NCI-H1048 (cell line): ENCODE measurements at regions not wholly inside any gene's neighbourhood (a gene's known extent, or its start where the extent isn't known, plus 50 kb on each side); places are given as distances from the start of the nearest gene placed in this dataset.
"Not testable (repeated sequence)": the region's sequence is repeated elsewhere in the genome, so short reads cannot be mapped to it uniquely, and the experiment has no call there.

Experiments
- DNase-seq: peaks from one replicate; lab custom pipeline; 2025; lab: John Stamatoyannopoulos, UW

- DNase-seq, result no peak
Observed at GRCh38 chr4:92012899-92013867, 290.6 kb upstream of the GRID2 start.

- no peak for DNase-seq
Observed at GRCh38 chr4:92014067-92014466, 289.7 kb upstream of the GRID2 start.

DNA sequence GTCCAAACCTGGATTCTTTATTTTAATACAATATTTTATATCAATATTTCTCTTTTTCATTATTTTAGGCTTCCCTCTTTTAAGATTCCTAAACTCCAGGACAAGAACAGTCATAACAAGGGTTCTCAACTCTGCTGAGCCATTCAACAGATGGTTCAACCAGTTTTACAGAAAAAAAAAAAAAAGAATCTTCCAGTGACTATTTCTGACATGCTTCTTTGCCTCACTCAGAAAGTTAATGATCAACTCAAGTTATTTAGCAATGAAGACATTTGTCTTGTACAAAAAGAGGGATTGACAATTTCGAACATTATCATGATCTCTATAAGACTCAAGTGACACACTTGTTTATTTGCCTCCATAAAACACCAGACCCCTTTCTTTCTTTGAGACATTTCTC lies 282.6 kb upstream of the GRID2 start:
- no peak for DNase-seq

DNA sequence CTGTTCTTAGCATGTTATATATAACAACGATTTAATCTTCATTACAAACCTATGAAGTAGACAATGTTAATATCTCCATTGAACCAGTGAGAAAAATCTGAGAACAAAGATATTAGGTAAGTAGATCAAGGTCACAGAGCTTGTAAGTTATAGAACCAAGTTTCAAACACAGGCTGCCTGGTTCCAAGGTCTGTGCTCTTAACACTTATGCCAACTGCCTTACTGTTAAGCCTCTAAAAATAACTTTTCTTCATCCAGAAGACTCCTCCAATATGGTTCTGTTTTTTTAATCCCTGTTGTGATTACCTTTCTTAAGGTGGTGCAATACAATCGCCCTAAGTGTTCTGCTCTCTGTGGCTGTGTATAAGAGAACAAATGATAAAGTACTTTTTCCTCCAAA lies 282.0 kb upstream of the GRID2 start:
- DNase-seq, result no peak

DNA sequence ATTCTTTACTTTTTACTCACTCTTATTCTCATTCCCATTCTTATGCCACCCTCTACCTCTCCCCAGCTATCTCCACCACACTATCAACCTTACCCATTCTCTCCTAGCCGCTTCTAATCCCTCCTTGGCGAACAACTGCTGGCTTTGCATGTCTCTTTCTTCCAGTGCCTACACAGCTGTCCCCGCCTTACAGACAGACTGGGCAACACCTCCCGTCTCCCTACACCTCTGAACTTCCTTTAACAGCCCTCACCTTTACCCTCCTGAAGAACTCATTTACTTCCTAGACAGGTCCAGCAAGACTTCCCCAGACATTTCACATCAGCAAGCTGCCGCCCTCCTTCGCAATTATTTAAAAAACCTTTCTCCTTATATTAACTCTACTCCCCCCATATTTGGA lies 274.9 kb upstream of the GRID2 start:
- not testable (repeated sequence) for DNase-seq

GRCh38 chr4:92031825-92032224 lies 271.9 kb upstream of the GRID2 start:
- no peak for DNase-seq

DNA sequence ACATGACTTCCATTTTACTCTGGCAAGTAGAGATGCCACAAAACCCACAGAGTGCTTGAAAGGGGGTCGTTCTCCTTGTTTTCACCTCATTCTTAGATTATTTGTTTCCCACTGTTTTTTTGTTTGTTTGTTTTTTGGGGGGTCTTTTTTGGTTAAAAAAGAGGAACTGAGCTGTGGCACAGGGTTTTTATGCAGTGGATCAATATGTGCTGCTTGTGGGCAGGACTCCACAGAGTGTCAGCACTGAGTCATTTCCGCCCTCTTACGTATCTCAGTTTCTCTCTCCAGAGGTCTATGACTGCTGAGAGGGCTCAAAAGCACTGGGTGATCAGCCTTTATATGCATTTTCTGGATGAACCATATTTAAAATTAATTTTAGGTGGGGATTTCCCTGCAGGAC lies 268.1 kb upstream of the GRID2 start:
- DNase-seq, result no peak

GRCh38 chr4:92045718-92046117 lies 258.0 kb upstream of the GRID2 start:
- DNase-seq, result no peak

- DNase-seq, result no peak
Observed at GRCh38 chr4:92047209-92047875, 256.4 kb upstream of the GRID2 start.

- no peak for DNase-seq
Observed at GRCh38 chr4:92050875-92051274, 252.9 kb upstream of the GRID2 start.

DNA sequence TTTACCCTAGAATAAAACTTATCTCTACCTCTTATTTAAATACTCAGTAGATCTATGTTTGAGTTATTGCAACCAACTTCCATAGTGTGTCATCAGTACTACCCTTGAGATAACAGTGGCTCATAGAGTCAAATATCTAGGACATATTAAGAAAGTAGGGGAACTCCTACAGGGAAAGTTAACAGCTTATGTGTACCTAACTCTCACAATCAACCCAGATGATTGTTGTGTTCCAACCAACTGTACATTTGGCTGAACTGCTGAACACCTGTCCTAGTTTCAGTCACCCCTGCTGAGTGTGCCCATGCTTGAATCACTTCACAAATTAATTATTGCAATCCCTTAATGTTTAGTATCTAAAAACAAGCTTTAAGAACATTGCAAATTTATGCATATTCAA lies 244.2 kb upstream of the GRID2 start:
- no peak for DNase-seq

DNA sequence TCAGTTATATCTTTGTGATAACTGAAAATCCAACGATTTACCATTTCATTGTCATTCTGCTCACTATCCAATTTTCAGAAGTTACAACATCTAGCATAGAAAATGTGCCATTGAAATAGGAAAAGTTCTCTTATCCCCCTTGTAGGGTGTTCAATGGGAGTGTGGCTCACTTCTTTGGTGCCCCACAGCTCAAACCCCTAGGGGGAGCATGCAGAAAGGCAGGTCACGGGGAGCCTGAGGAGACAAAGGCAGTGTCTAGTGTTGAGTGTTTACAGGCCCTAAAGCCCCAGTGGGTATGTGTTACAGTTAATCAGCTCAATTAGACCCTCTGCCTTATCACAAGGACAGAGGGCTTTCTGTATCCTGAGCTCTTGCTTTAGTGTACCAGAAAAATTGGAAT lies 243.4 kb upstream of the GRID2 start:
- no peak for DNase-seq

- DNase-seq, result no peak
Observed at GRCh38 chr4:92064574-92064973, 239.2 kb upstream of the GRID2 start.

GRCh38 chr4:92066485-92066884 lies 237.3 kb upstream of the GRID2 start:
- no peak for DNase-seq

- no peak for DNase-seq
Observed at GRCh38 chr4:92071587-92071986, 232.2 kb upstream of the GRID2 start.

GRCh38 chr4:92074839-92075238 lies 228.9 kb upstream of the GRID2 start:
- no peak for DNase-seq

DNA sequence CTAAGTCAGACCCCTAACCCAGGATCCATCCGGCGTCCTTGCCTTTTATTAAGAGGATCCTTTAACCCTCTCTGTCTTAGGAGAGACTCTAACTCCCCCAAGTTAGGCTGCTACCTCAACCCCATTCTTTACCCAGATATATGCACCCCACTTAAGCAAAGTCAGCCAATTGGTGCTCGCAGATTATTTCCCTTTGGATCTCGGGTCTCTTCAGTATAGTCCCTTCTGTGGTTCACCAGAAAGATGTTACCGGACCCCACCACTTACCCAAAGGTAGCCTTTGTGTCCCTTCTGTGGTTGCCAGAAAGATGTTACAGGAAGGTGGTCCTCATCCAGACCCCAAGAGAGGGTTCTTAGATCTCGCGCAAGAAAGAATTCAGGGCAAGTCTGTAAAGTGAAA lies 212.9 kb upstream of the GRID2 start:
- DNase-seq, result no peak

DNA sequence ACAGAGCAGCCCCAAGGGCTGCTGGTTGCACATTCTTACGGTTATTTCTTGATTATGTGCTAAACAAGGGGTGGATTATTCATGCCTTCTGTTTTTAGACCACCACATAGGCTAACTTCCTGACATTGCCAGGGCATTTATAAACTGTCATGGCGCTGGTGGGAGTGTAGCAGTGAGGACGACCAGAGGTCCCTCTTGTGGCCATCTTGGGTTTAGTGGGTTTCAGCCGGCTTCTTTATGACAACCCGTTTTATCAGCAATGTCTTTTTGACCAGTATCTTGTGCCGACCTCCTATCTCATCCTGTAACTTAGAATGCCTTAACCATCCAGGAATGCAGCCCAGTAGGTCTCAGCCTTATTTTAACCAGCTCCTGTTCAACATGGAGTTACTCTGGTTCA lies 212.4 kb upstream of the GRID2 start:
- DNase-seq, result no peak

GRCh38 chr4:92099861-92100260 lies 203.9 kb upstream of the GRID2 start:
- DNase-seq, result no peak

GRCh38 chr4:92100975-92101374 lies 202.8 kb upstream of the GRID2 start:
- DNase-seq, result no peak

GRCh38 chr4:92101737-92102172 lies 202.0 kb upstream of the GRID2 start:
- DNase-seq, result no peak

GRCh38 chr4:92104506-92104905 lies 199.3 kb upstream of the GRID2 start:
- no peak for DNase-seq

DNA sequence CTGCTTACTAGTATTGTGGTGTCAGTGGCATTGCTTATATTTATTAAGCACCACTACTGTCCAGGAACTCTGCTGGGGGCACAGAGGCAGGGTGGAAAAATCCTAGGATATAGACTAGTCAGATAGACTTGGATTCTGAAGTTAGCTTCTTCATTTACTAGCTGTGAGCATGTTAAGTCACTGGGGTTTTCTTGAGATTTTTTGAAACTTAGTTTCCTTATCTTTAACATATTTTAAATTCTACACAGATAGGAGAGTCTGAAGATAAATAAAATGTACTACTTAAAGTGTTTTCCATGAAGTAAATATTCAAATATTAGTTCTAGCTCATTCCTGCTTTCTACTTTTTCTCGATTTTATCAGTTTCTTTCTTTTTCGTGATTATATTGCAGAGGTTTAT lies 196.9 kb upstream of the GRID2 start:
- no peak for DNase-seq
